ENCODE measurements at regions not wholly inside any gene's neighbourhood (a gene's known extent, or its start where the extent isn't known, plus 50 kb on each side); places are given as distances from the start of the nearest gene placed in this dataset.

DNA sequence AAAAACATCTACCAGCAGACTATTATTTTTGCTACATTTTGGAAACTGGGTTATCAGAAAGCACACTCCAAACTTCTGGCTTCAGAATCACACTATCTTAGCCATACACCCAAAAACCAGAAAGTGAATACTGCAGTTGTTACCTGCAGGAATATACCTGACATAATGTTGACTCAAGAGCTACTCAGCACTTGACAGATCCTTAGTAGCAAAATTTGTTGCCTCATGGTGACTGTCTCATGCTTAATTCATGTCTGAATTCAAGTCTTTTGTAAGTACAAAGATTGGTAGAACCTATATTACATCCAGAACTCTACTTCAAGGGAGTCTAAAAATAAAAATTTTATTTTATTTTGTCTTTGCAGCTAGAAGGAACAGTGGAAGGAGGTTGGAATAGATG lies 140.2 kb upstream of the GYPA start:
- H3K4me3 ChIP-seq (ENCODE audit: low read length): no peak overlapping the region
- H3K4me1 ChIP-seq (ENCODE audit: control insufficient read depth, low read length): no peaks in the 10 kb centered on the region
- no peak overlapping the region for H3K27ac ChIP-seq (ENCODE audit: low read depth, low read length)
- no peaks in the 10 kb centered on the region for H3K36me3 ChIP-seq (ENCODE audit: control insufficient read depth, low read length)
- H3K79me2 ChIP-seq (ENCODE audit: control insufficient read depth, low read length): no peaks in the 10 kb centered on the region
- H3K27me3 ChIP-seq (ENCODE audit: control insufficient read depth, low read length): no peaks in the 10 kb centered on the region
- H3K4me2 ChIP-seq (ENCODE audit: low read length): no peak overlapping the region
- no peaks in the 10 kb centered on the region for H3K9me3 ChIP-seq (ENCODE audit: control insufficient read depth, insufficient read depth, low read length)
- no peaks in the 10 kb centered on the region for H3F3A ChIP-seq (ENCODE audit: control insufficient read depth, insufficient read depth)
- TF ChIP-seq CTCF (IDR thresholded peaks at IDR 0.05; ENCODE audit: low read depth, low read length, poor library complexity, severe bottlenecking): no peak
- no peak for TF ChIP-seq EZH2phosphoT487 (IDR thresholded peaks at IDR 0.05; ENCODE audit: borderline replicate concordance, low read length)
- no peaks in the 10 kb centered on the region for H4K20me1 ChIP-seq (ENCODE audit: control insufficient read depth, insufficient read depth, low read depth, low read length)
- no peaks in the 10 kb centered on the region for H3K9me2 ChIP-seq (replicated peaks; ENCODE audit: control insufficient read depth, low read length)

- no peak overlapping the region for H3K27ac ChIP-seq (ENCODE audit: low read depth, low read length)
- H3K4me1 ChIP-seq (ENCODE audit: control insufficient read depth, low read length): peaks cover 3% of the 10 kb centered on the region; the same call in 1 of the 2 replicates
- H3K4me2 ChIP-seq (ENCODE audit: low read length): no peak overlapping the region
- no peaks in the 10 kb centered on the region for H3F3A ChIP-seq (ENCODE audit: control insufficient read depth, insufficient read depth)
- no peaks in the 10 kb centered on the region for H3K9me2 ChIP-seq (replicated peaks; ENCODE audit: control insufficient read depth, low read length)
- TF ChIP-seq EZH2phosphoT487 (IDR thresholded peaks at IDR 0.05; ENCODE audit: borderline replicate concordance, low read length) (no peak), CTCF (IDR thresholded peaks at IDR 0.05; ENCODE audit: low read depth, low read length, poor library complexity, severe bottlenecking) (no peak)
- H3K27me3 ChIP-seq (ENCODE audit: control insufficient read depth, low read length): no peaks in the 10 kb centered on the region
- no peaks in the 10 kb centered on the region for H4K20me1 ChIP-seq (ENCODE audit: control insufficient read depth, insufficient read depth, low read depth, low read length)
- no peak overlapping the region for H3K4me3 ChIP-seq (ENCODE audit: low read length)
- no peaks in the 10 kb centered on the region for H3K36me3 ChIP-seq (ENCODE audit: control insufficient read depth, low read length)
- H3K79me2 ChIP-seq (ENCODE audit: control insufficient read depth, low read length): no peaks in the 10 kb centered on the region
- no peaks in the 10 kb centered on the region for H3K9me3 ChIP-seq (ENCODE audit: control insufficient read depth, insufficient read depth, low read length)
These were observed 143.0 kb upstream of the GYPA start for GRCh38 chr4:144283526-144283925.

DNA sequence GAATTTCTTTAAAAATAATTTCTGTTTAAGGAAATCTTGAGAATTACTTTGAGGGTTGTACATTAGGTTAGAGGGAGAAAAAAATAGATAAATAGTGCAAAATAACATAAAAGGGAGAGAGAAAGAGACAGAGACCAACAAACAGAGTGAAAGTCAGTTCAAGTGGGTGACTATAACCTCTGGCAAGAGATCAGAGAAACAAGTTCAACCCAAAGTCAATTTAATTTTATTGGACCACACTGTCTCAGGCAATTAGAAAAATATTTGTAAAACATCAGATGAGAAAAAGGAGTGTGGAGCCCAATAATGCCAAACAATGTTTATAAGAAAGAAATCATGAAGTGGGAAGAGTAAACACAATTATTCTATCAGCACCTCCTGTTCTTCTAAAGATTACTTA lies 143.5 kb upstream of the GYPA start:
- Histone ChIP-seq H3K79me2 (ENCODE audit: control insufficient read depth, low read length) (no peaks in the 10 kb centered on the region), H3K4me2 (ENCODE audit: low read length) (no peak overlapping the region), H4K20me1 (ENCODE audit: control insufficient read depth, insufficient read depth, low read depth, low read length) (no peaks in the 10 kb centered on the region), H3F3A (ENCODE audit: control insufficient read depth, insufficient read depth) (no peaks in the 10 kb centered on the region), H3K4me1 (ENCODE audit: control insufficient read depth, low read length) (peaks cover 3% of the 10 kb centered on the region; the same call in 1 of the 2 replicates), H3K4me3 (ENCODE audit: low read length) (no peak overlapping the region), H3K27me3 (ENCODE audit: control insufficient read depth, low read length) (no peaks in the 10 kb centered on the region), H3K9me2 (replicated peaks; ENCODE audit: control insufficient read depth, low read length) (no peaks in the 10 kb centered on the region), H3K9me3 (ENCODE audit: control insufficient read depth, insufficient read depth, low read length) (no peaks in the 10 kb centered on the region), H3K36me3 (ENCODE audit: control insufficient read depth, low read length) (no peaks in the 10 kb centered on the region), H3K27ac (ENCODE audit: low read depth, low read length) (no peak overlapping the region)
- TF ChIP-seq CTCF (IDR thresholded peaks at IDR 0.05; ENCODE audit: low read depth, low read length, poor library complexity, severe bottlenecking) (no peak), EZH2phosphoT487 (IDR thresholded peaks at IDR 0.05; ENCODE audit: borderline replicate concordance, low read length) (no peak)

Data from DOHH2 (cell line).